ENCODE measurements at regions not wholly inside any gene's neighbourhood (a gene's known extent, or its start where the extent isn't known, plus 50 kb on each side); places are given as distances from the start of the nearest gene placed in this dataset.
A peak's percentile ranks its signal among the peaks of the same experiment; 100 is the strongest.

DNA sequence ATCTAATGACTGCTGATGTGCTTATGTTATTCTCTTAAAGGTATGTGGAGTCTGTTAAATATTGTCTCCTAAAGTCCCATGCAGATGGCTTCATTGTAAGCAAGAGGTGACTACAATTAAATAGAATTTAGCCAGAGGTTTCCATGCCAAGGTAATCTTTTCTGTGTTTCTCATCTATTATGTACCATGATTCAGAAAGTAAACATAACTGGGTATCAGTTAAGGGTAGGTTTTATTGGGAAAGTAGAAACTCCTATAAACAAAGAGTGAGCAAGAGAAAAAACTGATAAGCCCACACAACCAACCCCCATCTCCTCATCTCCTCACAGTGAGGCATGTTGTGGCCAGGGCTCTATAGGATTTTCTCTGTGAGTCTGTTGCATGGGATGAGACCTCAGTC is 611.7 kb downstream of the SNAPC1 start:
- DNase-seq (ENCODE audit: low read depth): no peak

DNA sequence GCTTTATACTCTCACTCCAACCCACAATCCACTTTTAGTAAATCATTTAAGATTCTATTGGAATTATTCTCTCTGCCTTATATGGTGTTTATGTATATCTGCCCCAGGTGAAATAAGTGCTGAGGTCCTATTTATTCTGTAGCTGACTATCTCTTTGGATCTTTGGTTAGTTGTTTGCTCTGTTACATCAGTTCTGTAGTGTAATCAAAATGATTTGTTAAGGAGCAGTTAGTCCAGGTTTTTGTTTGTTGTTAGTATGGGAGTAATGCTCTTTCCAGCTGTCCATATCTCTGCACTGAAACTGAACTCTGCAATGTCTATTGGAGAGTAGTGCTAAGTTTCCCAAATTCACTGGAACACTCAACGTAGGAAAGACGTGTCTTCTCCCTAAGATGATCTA is 615.8 kb downstream of the SNAPC1 start:
- DNase-seq (ENCODE audit: low read depth): no peak

DNA sequence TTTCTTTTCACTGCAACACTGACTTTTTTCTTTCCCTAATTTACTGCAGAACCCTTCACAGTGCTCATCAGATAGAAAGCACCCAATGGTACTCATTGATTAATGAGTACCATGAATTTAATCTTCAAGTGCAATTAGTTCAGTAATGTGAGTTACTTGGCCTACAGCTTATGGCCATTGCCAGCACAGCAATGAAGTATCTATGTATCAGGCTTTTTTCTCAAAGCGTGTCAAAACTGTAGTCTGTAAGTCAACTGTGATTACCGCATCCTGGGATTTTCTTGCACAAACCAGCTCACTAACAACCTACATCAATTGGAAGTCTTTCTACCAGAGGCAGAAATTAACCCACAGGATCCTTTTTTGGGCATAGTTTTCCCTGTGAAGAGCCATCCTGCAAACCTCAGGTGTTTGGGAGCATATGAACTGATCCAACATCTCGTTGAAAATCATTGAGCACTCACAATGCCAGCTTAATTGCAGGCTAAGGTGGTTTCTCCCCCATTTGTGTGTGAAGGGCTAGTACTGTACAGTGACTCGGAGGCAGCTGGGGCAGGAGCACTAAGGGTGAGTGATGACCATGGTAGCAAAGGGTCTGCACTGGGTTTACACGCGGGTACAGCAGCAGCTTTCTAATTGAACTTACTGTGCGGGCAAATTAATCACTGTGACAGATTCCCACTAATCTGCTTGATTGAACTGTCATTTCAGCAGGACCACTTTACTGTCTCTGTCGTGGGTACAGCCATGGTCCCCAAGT is 619.3 kb downstream of the SNAPC1 start:
- DNase-seq (ENCODE audit: low read depth): no peak

DNA sequence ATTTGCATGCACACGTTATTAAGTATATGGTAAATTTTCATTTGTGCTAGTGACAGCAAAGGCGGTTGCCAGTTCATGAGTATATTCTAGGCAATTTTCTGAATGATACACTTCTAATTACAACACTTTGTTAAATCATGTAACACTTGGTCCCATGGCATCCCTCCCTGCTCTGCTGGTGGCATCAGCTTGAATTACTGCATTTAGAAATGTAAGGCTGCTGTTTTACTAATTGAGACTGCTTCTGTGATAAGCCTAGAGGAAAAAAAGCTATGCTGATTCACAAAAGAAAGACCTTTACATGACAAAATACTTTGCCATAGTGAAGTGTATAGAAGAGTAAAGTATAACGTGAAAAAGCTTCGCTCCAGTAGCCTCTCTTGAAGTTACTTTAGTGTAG is 636.1 kb downstream of the KCNH5 start:
- DNase-seq (ENCODE audit: low read depth): no peak

DNA sequence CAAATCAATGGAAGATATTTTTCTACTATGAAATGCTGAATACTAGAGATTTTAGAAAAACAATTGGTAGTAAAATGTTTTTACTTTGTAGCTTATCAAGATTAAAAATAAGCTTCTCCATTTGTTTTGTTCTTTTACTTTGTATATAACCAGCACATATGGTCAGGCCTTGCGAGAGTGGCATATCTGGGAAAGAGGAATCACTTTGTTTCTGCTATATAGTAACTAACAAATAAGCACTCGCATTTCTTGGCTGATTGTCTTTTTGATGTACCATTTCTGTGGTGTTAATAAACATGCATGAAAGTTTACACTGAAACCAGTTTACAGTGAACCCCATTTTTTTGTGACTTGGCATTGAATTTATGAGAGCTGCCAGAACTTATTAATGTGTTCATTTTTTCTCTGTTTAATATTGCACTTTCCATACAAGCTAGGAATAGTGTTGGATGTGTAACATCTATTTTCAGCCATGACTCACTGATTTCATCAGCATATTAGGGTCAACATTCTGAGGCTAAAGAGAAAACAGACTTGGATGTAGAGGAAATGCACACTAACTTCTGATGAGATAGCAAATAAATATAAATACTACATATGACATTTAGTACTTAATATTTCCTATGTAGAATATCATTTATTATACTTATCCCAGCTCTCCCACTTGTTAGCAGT is 635.5 kb downstream of the KCNH5 start:
- no peak for DNase-seq (ENCODE audit: low read depth)

DNA sequence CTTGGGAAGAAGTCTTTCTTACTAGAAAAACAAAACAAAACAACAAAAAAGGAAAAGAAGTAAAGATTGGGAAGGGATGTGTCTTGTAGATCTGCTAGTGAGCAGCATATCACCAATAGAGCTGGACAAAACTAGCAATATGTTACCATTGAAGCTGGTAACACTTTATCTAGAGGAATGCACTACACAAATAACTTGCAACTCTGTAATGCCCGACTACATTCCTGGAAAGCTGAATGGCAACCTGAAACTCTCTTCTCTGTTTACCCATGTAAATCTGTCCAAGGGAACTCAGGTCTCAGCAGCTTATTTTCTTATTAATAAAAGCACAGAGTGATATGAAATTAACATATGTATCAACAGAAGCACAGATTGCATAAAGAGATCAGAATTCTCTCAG is 624.4 kb downstream of the KCNH5 start:
- DNase-seq (ENCODE audit: low read depth): no peak

DNA sequence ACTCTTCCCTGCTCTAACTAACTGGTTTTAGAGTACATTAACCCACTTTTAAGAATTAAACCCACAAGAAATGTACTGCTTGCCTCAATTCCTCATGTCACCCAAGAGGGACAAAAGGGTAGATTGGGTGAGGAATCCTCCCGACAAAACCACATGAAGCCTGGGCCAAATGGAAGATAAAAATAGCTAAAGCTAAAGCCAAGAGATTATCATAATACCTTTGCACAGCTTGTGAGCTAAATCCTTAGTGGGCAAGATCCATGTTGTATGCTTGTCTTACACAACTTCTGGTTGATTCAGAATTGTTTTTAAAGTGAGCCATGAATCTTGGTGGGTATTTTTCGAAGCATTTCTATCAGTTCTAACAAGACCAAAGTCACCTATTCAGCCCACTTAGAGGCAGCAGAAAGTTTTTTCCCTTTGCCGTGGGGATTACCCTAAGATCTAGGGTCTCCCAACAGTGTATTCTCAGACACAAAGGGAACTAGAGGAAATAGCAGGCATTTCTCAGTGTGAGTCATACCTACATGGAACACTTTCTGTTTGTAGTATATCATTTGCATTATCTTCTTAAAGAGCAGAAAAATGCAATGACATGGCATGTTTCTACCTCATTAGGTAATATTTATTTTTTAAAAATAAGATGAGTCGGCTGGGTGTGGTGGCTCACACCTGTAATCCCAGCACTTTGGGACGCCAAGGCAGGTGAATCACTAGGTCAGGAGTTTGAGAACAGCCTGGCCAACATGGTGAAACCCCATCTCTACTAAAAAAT is 616.6 kb downstream of the KCNH5 start:
- DNase-seq (ENCODE audit: low read depth): peak; percentile 3

DNA sequence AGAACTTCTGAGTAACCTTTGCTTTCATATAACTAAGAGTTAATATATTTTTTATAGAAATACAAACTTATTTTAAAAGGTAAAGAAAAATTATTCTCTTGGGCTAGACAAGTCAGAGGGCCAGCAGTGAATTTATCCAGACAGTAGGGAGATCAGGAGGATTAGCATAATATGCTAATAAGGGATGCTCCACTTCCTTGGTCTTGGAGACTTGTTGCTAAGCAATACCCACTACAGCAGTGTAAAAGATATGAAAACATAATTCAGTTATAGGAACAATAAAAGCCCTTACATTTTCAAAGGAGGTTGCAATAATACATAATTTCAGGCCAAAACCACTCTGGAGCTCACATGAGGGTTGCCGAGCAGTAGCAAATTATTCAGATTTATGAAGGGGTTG is 615.6 kb downstream of the KCNH5 start:
- no peak for DNase-seq (ENCODE audit: low read depth)

DNA sequence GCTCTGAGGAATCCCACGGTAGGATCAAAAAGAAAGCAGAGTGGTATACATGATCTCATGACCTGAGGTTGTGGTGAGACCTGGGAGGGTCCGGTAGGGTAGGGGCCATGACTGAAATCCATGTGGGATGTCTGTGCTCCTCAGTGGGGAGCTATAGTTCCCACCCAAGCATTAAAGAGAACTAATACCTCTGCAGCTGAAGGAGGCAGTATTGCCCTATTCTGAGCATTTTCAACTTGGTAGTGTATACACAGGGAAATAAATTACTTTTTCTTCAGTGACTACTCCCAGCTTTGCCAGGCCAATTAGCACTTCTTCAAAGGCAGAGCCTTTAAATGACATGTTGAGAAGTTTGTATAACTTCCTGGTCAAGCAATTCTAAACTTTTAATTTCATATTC is 613.8 kb downstream of the KCNH5 start:
- DNase-seq (ENCODE audit: low read depth): no peak

DNA sequence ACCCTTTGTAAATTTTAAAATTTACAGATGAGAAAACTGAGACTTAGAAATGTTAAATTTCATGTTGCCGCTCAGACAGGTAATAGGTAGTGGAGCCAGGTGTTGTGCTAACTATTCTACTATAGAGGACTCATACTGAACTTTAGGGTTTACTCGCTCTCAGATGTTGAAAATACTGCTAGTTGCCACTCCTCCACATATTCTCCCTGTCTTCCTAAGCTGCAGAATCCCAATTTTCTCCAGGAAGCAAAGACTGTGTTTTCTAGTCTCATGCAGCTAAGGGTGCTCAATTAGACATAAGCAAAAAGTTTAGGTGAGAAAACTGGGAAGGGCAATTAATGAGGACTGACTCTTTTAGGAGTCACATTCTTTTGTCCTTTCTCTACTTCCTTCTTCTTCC is 612.3 kb downstream of the KCNH5 start:
- no peak for DNase-seq (ENCODE audit: low read depth)

DNA sequence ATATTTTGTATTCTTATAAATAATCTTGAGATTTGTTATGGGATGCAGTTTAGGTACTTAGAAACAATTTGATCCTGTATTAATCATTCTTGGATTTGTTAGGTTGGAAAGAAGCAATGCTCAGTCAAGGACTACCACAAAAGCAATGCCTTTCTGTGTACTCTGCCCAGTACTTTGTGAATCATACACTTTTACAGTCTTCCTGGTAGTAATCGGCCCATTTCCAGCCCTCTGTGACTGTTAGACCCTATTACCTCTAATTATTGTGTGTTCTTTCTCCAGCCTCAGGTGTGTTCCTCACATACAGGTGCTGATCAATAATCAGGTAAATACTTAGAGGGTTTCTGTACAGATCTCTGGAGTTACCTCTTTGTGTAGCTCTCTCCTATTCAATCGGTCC is 609.0 kb downstream of the KCNH5 start:
- no peak for DNase-seq (ENCODE audit: low read depth)

DNA sequence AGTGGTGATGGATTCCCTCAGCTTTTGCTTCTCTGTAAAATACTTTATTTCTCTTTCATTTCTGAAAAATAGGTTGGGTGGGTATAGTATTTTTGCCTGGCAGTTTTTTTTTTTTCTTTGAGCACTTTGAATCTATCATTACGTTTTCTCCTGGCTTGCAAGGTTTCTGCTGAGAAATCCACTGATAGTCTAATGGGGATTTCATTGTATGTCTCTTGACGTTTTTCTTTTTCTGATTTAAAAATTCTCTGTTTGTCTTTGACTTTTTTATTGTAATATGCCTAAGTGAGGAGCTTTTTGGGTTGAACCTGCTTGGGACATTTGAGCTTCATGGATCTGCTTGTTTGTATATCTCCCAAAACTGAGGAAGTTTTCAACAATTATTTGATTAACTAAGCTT is 606.0 kb downstream of the KCNH5 start:
- no peak for DNase-seq (ENCODE audit: low read depth)

DNA sequence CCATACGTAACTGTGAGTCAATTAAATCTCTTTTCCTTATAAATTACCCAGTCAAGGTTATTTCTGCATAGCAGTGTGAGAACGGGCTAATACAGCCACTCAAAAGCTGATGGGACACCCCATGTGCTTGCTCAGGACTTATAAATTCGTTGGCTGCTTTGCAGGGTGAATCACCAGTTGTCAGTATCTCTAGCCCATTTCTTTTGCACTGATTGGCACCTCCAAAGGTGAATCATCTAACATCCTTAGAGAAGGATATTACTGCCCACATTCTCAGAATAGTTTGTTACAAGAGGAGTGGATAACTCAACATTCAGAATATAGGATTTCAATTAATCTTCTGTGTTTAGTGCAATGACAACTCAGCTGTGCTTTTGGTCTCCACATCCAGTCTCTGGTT is 601.5 kb downstream of the KCNH5 start:
- DNase-seq (ENCODE audit: low read depth): peak; percentile 22

DNA sequence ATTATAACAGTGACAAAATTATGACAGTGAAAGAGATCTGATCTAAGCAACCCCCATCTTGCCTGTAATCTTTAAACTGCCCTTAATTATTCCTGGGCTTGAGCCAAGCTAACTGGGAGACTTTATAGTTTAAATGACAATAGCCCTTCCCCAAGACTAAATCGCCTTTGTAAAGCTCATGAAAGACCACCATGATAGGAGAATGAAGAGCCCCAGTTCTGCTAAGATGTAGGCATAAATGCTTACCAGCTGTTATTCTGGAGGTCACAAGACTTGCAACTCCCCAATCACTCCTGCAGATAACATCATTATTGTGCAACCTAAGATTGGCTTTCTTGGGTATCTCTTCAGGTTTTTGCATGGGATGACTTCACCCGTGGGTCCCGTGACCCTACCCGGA is 599.7 kb downstream of the KCNH5 start:
- DNase-seq (ENCODE audit: low read depth): no peak

DNA sequence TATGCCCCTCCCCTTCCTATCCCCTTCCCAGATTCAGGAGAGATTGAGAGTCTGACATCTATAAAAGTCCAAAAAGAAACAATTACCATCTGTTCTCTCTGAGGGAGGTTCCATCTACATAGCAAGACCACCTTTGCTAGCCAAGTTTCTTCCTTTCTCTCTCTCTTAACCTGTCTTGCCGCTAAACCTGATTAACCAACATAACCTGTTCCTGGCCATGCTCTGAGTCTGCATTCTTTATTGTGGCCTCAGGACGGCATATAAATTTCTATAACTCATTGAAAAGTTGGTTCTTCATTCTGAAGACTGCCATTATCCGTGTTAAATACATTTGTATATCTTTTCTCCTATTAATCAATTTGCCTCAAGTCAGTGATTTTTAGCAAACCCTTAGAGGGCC is 594.0 kb downstream of the KCNH5 start:
- no peak for DNase-seq (ENCODE audit: low read depth)

DNA sequence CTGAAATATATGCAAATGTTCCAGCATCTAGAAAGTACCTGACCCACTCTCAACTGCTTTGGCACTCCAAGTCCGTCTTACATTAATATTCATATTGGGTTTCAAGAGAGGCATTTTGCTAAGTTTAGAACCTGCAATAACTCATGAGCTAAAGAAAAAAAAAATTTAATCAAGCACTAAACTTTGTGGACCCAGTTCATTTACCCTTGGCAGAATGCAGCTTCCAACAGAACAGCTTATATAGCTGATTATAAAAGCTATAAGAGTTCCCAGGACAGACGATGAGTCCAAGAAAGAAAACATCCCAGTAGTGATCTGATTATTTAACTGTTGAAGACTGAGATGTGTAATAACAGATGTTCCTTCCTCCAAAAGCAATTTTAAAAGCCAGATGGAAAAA is 592.0 kb downstream of the KCNH5 start:
- DNase-seq (ENCODE audit: low read depth): no peak

DNA sequence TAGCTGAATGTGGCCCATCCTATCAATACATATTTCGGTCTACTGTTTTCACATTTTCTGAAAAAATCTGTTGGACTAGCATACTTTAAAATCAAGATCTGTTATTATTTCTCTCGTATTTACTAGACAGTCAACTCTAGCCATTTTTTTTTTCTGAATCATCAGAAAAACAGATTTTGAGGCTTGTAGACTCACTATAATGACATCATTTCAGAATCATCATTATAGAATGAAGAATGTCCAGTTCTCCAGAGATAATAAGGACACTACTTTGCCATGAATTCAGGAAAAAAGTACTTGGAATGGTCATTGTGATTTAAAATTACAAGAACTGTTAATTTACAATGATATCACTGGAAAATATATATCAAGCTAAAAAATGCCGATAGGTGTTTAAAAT is 589.8 kb downstream of the KCNH5 start:
- DNase-seq (ENCODE audit: low read depth): no peak

DNA sequence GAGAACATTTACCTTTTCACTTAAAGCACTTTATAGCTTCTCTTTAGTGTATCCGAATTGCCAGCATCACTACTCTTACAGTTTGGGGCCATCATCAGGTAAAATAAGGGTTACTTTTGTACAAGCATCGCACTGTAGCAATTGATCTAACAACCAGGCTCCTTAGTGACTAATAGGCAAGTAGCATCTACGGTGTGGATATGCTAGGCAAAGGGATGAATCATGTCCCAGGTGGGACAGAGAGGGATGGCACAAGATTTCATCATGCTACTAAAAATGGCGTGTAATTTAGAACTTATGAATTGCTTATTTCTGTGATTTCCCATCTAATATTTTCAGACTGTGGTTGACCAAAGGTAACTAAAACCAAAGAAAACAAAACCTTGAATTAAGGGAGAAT is 582.3 kb downstream of the KCNH5 start:
- no peak for DNase-seq (ENCODE audit: low read depth)

DNA sequence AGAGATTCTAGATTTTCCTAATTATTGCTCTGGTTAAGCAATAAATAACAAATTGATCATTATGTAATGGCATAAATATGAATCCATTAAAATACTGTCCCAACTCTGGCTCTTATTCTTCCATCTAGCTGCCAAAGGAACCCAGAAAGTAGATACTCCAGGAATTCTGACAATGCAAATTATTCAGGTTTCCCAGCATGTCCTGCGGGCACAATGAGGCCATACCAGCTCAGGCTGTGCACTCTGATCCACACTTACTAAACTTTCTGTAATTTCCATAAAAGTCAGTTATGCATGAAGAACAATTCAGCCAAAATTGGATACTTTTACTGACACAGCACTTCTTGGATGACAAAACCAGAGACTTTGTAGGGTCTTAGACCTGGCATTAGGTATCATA is 576.3 kb downstream of the KCNH5 start:
- no peak for DNase-seq (ENCODE audit: low read depth)

DNA sequence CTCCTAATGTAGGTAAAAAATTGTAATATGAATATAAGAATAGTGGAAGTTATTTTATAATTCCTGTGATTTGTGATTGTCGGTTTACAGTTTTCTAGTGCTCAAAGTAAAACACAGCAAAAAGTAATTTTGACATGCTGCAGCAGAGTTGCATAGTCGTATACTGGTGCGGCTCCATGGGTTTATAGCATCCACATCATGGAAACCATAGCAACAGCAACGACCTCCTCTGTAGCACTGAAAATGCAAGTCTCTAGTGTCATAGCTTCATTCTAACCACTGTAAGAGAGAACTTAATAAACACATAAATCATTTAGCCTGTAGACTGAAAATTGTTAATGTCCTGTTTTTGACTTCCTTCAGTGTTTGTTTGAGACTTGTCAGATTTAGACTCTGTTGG is 574.3 kb downstream of the KCNH5 start:
- DNase-seq (ENCODE audit: low read depth): no peak

DNA sequence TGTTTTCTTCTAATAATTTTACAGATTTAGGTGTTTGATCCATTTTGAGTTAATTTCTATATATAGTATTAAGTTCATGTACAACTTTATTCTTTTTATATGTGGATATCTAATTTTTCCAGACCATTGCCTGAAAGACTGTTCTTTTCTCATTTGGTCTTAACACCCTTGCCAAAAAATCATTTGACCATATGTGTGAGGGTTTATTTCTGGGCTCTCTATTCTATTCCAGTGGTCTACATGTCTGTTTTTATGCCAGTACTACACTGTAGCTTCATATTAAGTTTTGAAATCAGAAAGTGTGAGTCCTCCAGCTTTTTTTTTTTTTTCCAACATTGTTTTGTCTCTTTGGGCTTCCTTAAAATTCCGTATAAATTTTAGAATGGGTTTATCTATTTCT is 554.1 kb downstream of the KCNH5 start:
- no peak for DNase-seq (ENCODE audit: low read depth)

DNA sequence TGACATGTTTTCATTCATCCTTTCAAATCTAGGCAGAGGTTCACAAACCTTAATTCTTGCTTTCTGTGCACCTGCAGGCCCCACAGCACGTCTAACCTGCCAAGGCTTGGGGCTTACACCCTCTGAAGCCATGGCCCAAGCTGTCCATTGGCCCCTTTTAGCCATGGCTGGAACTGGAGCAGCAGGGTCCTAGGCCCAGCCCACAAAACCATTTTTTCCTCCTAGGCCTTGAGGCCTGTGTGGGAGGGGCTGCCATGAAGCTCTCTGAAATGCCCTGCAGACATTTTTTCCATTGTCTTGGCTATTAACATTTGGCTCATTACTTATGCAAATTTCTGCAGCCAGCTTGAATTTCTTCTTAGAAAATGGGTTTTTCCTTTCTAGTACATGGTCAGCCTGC is 547.5 kb downstream of the KCNH5 start:
- DNase-seq (ENCODE audit: low read depth): no peak

Measured in Daoy (cell line).